ENCODE measurements at regions not wholly inside any gene's neighbourhood (a gene's known extent, or its start where the extent isn't known, plus 50 kb on each side); places are given as distances from the start of the nearest gene placed in this dataset.
A peak's percentile ranks its signal among the peaks of the same experiment; 100 is the strongest.

- no peak for DNase-seq
Observed at GRCh38 chrY:21175505-21175904, 335.6 kb upstream of the RBMY1B start.

DNA sequence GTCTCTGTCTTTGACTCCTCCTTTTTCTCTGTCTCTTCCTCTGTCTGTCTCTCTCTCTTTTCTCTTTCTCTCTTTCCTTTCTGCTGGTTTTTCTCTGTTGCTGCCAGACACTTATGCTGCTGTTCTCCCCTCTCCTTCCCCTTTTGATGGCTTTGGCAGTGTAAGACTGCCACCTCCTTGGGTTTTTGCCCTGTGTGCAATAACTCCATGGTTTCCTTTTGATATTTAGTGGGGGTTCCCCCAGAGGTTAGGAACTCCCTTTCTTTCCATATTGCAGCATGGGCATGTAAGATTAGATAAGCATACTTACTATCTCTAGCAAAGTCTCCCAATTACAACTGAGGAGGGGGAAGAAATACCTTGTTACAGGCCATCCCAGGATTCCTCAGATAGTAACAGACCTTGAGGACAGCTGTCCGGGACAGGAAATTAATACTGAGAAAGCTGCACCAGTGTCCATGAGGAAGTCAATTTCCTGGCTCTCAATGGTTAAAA, 333.8 kb upstream of the RBMY1B start:
- no peak for DNase-seq

- DNase-seq = no peak
Observed at GRCh38 chrY:21178281-21178680, 332.9 kb upstream of the RBMY1B start.

DNA sequence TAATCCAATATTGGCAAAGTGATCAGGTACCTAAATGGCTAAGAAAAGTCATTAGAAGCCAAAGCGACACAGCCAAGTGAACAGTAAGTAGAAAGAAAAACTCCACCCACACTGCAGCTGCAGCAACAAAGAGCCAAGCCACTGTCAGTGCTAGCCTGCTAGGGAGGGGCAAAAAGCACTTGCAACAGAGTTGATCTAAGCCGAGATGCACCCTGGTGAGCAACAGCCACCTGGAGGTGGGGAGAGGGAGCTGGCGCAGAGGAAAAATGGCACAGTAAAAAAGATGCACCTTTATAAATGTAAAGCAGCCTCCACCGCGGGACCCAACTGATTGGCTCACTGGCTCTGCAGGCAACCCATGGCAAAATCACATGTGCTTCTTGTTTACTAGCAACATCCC, 330.2 kb upstream of the RBMY1B start:
- peak; percentile 59 for DNase-seq

GRCh38 chrY:21184271-21184670, 326.9 kb upstream of the RBMY1B start:
- DNase-seq = no peak

DNA sequence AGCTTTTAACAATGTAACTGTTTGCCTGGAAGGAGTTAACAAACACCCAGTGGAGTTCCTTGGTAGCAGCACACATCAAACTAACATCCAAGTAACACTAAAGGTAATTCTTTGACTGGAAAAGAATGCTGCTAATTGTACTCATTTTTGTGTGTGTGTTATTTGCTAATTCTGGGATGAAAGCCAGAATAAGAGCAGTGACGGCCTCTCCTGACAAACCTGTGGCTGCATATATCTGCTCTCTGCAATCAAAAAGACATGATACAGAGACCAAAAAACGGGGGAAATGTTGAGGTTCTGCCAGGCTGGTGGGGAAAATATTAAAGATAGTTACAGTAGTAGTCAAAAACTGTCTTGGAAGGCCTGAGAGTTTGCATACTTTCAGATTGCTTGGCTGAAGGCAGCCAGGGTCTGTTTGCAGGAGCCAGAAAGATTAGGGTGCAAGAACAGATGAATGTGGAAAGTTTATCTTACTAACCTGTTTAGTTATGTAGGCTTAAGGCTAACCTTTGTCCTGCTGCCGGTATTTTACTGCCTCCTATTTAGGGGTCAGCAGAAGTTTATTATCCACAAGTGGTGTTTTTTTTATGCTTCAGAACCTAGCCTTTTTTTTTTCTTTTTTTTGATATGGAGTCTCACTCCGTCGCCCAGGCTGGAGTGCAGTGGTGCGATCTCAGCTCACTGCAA, 325.6 kb upstream of the RBMY1B start:
- DNase-seq = no peak

GRCh38 chrY:21192694-21193093, 318.4 kb upstream of the RBMY1B start:
- DNase-seq = no peak

DNA sequence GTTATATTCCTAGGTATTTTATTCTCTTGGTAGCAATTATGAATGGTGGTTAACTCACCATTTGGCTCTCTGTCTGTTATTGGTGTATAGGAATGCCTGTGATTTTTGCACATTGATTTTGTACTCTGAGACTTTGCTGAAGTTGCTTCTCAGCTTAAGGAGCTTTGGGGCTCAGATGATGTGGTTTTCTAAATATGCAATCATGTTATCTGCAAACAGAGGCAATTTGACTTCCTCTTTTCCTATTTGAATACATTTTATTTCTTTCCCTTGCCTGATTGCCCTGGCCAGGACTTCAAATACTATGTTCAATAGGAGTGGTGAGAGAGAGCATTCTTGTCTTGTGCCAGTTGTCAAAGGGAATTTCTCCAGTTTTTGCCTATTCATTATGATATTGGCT, 310.9 kb upstream of the RBMY1B start:
- no peak for DNase-seq

GRCh38 chrY:21227849-21228248, 283.3 kb upstream of the RBMY1B start:
- DNase-seq = no peak

GRCh38 chrY:21240221-21240620, 270.9 kb upstream of the RBMY1B start:
- DNase-seq = peak; percentile 32

- no peak for DNase-seq
Observed at GRCh38 chrY:21240662-21241310, 270.4 kb upstream of the RBMY1B start.

- DNase-seq = no peak
Observed at GRCh38 chrY:21242793-21243192, 268.3 kb upstream of the RBMY1B start.

DNA sequence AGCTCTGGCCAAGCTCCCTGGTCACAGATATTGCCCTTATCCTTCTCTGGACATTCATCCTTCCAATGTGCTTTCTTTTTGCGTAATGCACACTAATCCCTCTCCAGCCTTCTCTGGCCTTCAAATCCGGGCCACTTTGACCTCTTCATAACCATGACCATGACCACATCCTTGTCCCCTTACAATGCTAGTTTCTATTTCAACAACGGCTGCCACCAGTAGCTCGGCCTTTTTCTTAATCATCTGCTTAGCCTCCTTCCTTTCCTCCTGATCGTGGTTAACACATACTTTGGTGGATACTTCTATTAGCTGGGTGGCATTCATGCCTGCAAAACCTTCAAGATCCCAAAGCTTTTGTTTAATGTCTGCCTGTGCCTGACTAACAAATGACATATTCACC, 264.4 kb upstream of the RBMY1B start:
- DNase-seq = no peak

DNA sequence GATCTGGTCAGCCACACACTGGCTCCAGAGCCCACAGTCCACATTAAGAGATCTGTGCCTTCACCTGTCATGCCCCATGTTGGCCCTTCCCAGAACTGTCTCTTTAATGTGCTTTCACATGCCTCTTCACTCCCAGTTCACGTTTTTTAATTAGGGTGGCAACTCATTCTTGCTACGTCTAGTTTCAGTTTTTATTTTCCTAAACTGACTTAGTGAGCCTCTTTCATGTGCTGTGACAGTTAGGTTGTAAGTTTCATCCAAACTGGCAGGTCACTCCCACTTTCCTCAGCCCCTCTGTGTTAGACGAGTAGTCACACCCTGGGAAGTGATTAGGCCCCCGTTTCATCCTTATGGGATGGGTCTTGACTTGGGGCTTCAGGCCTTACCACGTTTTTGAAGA, 262.5 kb upstream of the RBMY1B start:
- DNase-seq = peak; percentile 15

DNA sequence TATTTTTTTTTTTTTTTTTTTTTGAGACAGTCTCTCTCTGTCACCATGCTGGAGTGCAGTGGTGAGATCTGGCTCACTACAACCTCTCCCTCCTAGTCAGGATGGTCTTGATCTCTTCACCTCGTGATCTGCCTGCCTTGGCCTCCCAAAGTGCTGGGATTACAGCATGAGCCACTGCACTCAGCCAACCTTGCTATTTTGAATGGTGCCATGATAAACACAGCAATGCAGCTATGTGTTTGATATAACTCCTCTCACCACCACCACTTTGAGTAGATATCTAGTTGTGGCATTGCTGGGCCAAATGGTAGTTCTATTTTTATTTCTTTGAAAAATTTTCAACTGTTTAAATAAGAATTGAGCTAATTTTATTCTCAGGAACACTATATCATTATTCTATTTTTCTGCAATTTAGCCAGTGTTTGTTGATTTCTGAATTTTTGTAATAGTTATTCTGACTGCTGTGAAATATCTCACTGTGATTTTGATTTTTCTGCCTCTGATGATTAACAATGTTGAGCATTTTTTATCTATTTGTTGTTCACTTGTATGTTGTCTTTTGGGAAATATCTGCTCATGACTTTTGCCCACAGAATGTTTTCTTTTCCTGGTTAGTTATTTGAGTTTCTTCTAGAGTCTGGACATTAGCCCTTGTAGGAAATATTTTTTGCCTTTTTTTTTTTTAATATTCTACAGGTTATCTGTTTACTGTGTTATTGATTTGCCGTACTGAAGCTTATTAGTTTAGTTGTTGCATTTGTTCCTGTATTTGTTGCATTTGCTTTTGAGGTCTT, 257.5 kb upstream of the RBMY1B start:
- no peak for DNase-seq

- DNase-seq = no peak
Observed at GRCh38 chrY:21254476-21254875, 256.7 kb upstream of the RBMY1B start.

- no peak for DNase-seq
Observed at GRCh38 chrY:21256820-21257219, 254.3 kb upstream of the RBMY1B start.

DNA sequence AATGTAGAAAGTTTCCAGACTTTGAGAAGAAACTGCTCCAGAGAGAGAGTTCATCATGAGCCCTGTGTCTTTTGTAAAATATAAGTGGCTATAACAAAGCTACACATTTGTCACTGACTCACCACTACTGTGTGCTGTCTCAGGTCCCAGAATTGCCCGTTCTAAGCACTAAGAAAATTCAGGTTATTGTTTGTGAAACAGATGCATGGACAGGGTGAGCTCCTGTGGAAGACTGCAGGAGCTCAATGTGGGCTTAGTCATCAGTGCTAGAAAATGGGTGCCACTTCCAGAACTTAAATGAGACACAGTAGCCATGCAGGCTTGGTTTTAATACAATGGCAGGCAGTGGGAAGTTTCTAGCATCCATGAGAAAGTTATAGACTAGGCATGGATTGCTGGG, 251.4 kb upstream of the RBMY1B start:
- DNase-seq = no peak

DNA sequence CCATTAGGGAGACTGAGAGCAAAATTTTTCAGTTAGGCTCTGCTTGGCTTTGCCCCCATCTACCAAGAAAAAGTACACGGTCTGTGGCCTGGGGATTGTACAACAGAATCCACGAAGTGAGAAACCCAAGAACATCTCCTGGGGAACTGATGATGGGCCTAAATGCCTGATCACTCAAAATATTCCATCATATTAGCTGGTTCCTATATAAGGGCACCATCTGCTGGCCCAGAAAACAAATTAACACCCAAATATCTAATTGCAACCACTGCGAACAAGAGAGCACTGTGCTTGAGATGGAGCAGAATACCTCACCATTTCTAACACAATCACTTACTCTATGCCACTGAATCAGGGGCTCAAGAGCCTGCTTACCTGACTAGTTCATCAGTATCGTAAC, 250.8 kb upstream of the RBMY1B start:
- DNase-seq = no peak

- no peak for DNase-seq
Observed at GRCh38 chrY:21261158-21261557, 250.0 kb upstream of the RBMY1B start.

- no peak for DNase-seq
Observed at GRCh38 chrY:21266751-21267150, 244.4 kb upstream of the RBMY1B start.

- no peak for DNase-seq
Observed at GRCh38 chrY:21267164-21267563, 244.0 kb upstream of the RBMY1B start.

- no peak for DNase-seq
Observed at GRCh38 chrY:21287769-21288168, 223.4 kb upstream of the RBMY1B start.

- no peak for DNase-seq
Observed at GRCh38 chrY:21288908-21289307, 222.2 kb upstream of the RBMY1B start.
